Duodenal mucosa (tissue), 2 donors: ENCODE measurements at regions not wholly inside any gene's neighbourhood (a gene's known extent, or its start where the extent isn't known, plus 50 kb on each side); places are given as distances from the start of the nearest gene placed in this dataset.

Experiments used
- H3K27ac ChIP-seq: one replicate; pipeline ENCODE4 v1.7.0; 2013; ENCODE audit warnings: low read depth, low read length
- H3K27me3 ChIP-seq, 2 donors: one replicate each; pipeline ENCODE4 v1.7.0; 2013; ENCODE audit warnings: low read length in 2 of 2, control low read depth in 1 of 2; ENCODE audit not compliant: insufficient read depth in 2 of 2, control insufficient read depth in 1 of 2
- H3K36me3 ChIP-seq, 2 donors: one replicate each; pipeline ENCODE4 v1.7.0; 2013; ENCODE audit warnings: low read length in 2 of 2, control low read depth in 1 of 2; ENCODE audit not compliant: insufficient read depth in 2 of 2, control insufficient read depth in 1 of 2
- H3K4me1 ChIP-seq, 2 donors: one replicate each; pipeline ENCODE4 v1.7.0; 2013; ENCODE audit warnings: low read length in 2 of 2, control low read depth in 1 of 2; ENCODE audit not compliant: insufficient read depth in 2 of 2, control insufficient read depth in 1 of 2
- H3K4me3 ChIP-seq, 2 donors: one replicate each; pipeline ENCODE4 v1.7.0; 2013; ENCODE audit warnings: low read length in 2 of 2, low read depth in 1 of 2
- H3K9ac ChIP-seq, 2 donors: one replicate each; pipeline ENCODE4 v1.7.0; 2013; ENCODE audit warnings: low read length in 2 of 2, low read depth in 1 of 2
- H3K9me3 ChIP-seq, 2 donors: one replicate each; pipeline ENCODE4 v1.7.0; 2013; ENCODE audit warnings: low read length in 2 of 2, control low read depth in 1 of 2; ENCODE audit not compliant: control insufficient read depth in 1 of 2

DNA sequence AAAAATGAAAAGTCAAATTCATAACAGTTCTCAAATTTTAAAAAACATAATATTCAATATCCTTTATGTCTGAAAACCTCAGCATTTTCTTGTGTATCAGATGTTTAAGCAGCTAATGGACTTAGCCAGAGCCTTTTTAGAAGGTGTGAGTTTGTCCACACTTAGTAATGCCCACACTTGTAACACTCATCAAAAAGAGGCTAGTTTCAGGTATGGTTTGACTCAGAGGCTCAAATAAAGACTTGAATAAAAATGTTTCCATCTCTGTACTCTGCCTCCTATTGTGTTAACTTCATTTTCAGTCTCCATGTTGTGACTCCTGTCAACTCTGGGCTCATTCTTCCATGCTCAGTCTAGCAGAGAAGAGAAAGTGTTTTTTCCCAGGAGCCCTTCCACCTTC is 311.6 kb downstream of the IRS1 start:
- no peaks in the 10 kb centered on the region for H3K9me3 ChIP-seq
- H3K4me3 ChIP-seq: no peak overlapping the region
- no peak overlapping the region for H3K9ac ChIP-seq
- H3K27ac ChIP-seq: no peak overlapping the region
- H3K4me1 ChIP-seq: no peaks in the 10 kb centered on the region
- no peaks in the 10 kb centered on the region for H3K36me3 ChIP-seq
- no peaks in the 10 kb centered on the region for H3K27me3 ChIP-seq

DNA sequence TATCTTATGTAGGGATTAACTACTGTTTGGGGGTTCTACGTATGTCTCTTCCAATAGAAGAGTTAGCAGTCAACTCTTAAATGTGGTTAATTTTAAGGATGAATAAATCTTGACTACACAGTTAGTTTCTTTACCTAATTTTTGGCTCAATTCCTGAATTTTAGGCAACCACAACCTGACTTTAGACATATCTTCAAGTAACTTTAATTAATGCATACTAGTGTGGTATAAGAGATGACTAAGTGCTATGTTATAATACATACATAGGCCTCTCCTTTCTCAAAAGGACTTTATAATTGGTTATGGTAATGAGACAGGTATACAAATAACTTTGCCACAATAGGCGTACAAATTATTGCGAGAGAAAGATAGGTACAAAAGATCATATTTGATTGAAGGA is 312.0 kb downstream of the IRS1 start:
- Histone ChIP-seq H3K4me1 (no peaks in the 10 kb centered on the region), H3K27ac (no peak overlapping the region), H3K9me3 (no peaks in the 10 kb centered on the region), H3K27me3 (no peaks in the 10 kb centered on the region), H3K9ac (no peak overlapping the region), H3K4me3 (no peak overlapping the region), H3K36me3 (no peaks in the 10 kb centered on the region)

DNA sequence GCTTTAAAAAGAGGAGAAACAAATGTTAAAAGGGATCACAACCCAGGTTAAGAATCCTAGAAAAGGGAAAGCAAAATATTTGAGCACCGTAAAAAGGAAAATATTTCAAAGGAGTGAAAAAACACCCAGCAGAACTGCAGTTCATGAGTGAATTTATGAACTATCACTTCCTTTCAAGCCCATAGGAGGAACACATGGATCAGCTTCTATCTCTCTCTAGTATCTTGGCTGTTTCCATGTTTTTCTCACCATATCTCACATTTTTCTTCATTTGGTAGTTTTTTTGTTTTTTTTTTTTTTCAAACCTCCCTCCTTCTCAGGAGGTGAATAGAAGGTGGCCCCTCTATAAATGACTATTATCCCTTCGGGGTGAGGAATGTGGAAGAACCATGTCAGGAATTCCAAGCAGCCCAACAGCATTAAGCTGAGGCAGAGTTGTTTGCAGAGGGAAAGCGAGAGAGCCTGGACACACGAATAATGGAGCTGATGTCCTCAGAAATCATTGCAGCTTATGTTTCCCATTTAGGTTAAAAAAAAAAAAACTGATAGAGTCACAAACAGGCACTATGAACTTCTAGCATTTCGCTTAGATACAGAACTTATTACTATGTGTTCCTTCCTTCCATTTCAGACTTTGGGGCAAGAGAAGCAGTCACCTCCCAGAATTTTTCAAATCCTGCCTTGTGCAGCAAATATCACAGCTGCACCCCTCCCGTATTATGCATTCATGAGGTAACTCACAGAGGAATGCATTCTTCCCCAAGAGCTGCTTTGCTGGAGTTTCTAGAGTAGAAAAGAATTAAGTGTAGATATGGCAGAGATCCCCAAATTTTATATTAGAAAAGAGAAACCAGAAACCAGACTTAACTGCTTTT is 315.6 kb downstream of the IRS1 start:
- H3K4me3 ChIP-seq: no peak overlapping the region

DNA sequence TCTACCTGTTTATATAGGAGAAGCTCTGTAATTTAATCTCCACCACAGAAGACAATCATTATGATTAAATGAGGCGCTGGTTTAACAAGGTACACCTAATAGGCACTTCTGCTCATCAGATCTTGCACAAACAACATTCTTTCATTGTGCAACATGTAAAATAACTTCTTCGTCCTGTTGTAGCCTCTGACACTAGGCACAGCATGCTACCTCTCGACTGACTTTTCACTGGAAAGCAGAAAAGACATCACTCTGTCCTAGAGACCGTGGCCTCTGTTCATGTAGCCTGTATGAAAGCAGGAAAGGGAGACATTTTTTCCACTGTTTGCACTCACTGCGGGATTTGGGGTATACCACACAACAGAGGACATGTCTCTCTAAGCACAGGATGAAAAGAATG is 316.5 kb downstream of the IRS1 start:
- Histone ChIP-seq H3K27ac (no peak overlapping the region), H3K9me3 (no peaks in the 10 kb centered on the region), H3K9ac (no peak overlapping the region), H3K36me3 (no peaks in the 10 kb centered on the region), H3K27me3 (no peaks in the 10 kb centered on the region), H3K4me1 (peaks cover 0 to 5% of the 10 kb centered on the region in 2 donors), H3K4me3 (no peak overlapping the region)

More for the DNA sequence above, 315.6 kb downstream of the IRS1 start:
- H3K4me1 ChIP-seq: no peaks in the 10 kb centered on the region
- H3K27me3 ChIP-seq: no peaks in the 10 kb centered on the region
- no peaks in the 10 kb centered on the region for H3K36me3 ChIP-seq
- H3K27ac ChIP-seq: no peak overlapping the region
- H3K9me3 ChIP-seq: no peaks in the 10 kb centered on the region
- H3K9ac ChIP-seq: no peak overlapping the region

DNA sequence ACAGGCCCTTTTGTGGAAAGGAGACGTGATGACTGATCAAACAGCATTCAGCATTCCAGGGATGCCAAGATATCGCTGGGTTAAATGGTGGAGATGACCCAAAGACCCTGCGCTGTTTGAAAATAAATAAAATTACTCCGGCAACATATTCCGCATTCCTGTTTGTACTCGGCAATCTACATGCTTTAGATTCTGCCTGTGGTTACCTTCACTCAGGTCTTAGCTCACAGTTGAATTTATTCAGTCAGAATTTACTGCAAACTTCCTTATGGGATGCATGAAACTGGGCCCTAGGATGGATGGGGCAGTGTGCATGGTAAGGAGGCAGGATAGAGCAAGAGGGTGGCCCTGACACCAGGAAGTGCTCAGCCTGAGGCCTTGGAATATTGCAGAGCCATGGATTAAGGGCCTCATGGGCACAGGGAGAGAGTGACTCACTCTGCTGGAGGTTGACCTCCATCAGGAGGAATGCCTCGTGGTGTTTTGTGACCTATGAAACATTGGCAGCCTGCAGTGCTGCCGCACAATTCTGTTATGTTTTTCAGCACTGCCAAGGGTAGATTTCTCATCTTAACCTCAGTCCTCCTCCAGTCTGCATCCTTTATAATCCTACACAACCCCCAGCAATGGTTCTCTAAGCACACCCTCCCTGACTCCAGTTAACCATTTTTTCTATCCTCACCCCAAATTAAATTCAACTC is 321.4 kb downstream of the IRS1 start:
- H3K4me3 ChIP-seq: no peak overlapping the region
- peaks cover 0 to under 1% of the 10 kb centered on the region in 2 donors for H3K9me3 ChIP-seq
- no peaks in the 10 kb centered on the region for H3K36me3 ChIP-seq
- no peak overlapping the region for H3K9ac ChIP-seq
- H3K27ac ChIP-seq: no peak overlapping the region
- H3K27me3 ChIP-seq: no peaks in the 10 kb centered on the region
- H3K4me1 ChIP-seq: peaks cover 0 to 8% of the 10 kb centered on the region in 2 donors

DNA sequence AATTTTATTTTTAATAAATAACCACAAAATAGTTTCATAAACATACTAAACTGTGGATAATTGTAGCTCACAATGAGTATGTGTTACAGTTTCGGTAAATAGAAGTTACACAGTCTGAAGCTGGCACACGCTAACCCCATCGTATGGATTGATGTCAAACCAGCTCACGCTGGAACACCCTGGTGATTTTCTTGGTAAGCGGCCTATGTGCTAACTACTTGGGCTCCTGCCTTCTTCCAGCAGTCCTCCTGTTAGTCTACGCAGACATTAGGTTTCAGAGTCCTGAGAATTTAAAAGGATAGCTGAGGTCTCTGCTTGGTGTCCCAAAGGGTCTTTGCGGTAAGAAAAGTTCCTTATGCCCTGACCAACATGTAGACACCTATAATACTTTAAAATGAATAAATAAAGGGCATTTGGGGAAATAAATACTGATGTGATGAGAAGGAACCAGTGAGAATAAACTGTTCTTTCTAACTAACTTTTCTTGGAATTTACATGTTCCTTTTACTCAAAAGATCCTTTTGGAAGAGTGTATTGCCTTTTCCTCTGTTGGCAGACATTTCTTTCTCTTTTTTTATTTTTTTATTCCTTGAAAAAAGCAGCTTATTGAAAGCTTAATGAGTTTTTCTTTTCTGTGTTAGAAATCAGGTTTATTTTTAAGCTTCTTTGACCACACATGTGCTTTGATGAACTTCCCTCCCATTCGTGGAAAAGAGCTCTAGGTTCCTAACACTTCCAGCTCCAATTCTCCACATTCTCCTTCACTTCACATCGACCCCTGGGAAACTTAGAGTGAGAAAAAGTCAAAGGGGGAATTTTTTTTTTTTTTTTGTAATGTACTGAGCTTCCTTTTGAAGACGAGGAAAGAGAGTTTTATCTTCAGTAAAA is 322.2 kb downstream of the IRS1 start:
- no peaks in the 10 kb centered on the region for H3K36me3 ChIP-seq
- H3K4me3 ChIP-seq: no peak overlapping the region
- peaks cover 0 to 2% of the 10 kb centered on the region in 2 donors for H3K9me3 ChIP-seq
- no peaks in the 10 kb centered on the region for H3K27me3 ChIP-seq
- peaks cover 0 to 8% of the 10 kb centered on the region in 2 donors for H3K4me1 ChIP-seq
- no peak overlapping the region for H3K9ac ChIP-seq
- no peak overlapping the region for H3K27ac ChIP-seq

DNA sequence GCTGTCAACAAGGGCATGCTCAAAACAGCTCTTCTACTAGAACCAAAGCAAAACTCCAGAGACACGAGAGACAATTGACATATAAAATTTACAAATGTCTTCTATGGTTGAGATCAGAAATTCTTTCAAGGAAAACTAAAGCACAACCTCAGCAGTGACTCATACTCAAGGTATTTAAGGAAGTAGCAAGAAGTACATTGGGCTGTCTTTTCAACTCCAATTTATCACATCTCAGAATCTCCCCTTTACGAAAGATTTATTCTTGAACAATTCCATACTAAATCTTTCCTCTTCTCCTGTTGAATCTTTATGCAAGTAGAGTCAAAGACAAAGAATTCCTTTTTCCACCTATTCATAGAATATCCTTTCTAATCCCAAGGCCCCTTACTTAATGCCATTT is 324.0 kb downstream of the IRS1 start:
- Histone ChIP-seq H3K27ac (no peak overlapping the region), H3K4me3 (no peak overlapping the region), H3K9me3 (peaks cover 0 to 2% of the 10 kb centered on the region in 2 donors), H3K4me1 (peaks cover 0 to 8% of the 10 kb centered on the region in 2 donors), H3K27me3 (no peaks in the 10 kb centered on the region), H3K9ac (no peak overlapping the region), H3K36me3 (no peaks in the 10 kb centered on the region)

DNA sequence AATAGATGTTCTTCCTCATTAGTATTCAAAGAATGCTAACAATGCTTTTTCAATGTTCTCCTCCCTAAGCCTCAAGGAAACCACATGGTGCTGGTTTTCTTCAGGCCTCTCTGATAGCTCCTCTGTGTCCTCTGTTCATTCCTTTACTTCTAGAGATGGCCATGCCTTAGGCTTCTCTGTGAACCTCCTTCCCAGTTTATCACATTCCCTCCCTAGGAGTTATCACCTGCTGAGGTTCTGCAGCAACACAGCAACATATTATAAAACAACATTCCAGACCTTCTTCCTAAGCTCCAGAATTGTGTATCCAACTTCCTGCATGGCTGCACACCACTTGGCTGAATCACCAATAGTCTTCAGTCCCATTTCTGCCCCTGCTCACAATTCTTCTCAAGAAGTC is 325.5 kb downstream of the IRS1 start:
- Histone ChIP-seq H3K9ac (no peak overlapping the region), H3K4me1 (peaks cover 0 to 8% of the 10 kb centered on the region in 2 donors), H3K27ac (no peak overlapping the region), H3K9me3 (peaks cover 0 to 2% of the 10 kb centered on the region in 2 donors), H3K4me3 (no peak overlapping the region), H3K27me3 (no peaks in the 10 kb centered on the region), H3K36me3 (no peaks in the 10 kb centered on the region)

DNA sequence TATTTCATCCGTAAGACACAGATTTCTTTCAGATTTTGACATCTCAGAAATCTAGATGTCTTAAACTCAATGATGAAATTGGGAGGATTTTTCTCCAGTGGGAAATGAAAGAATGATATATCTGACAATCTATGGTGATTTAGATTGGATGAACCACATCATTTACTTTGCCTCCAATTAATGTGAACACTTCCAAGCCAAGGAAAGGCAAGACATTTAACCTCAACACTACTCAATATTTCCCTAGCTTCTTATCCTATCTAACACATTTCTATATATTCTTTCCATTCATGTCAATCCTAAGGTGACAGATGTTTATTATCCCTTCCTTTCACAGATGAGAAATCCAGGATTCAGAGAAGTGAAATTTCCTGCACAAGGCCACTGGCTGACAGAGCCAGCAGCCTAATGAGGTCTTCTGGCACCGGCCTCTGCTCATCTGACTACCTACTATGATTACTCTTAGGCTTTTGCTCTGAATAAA is 327.6 kb downstream of the IRS1 start:
- no peak overlapping the region for H3K4me3 ChIP-seq
- H3K36me3 ChIP-seq: no peaks in the 10 kb centered on the region
- H3K9ac ChIP-seq: no peak overlapping the region
- no peaks in the 10 kb centered on the region for H3K4me1 ChIP-seq
- no peak overlapping the region for H3K27ac ChIP-seq
- H3K9me3 ChIP-seq: peaks cover 0 to 2% of the 10 kb centered on the region in 2 donors
- no peaks in the 10 kb centered on the region for H3K27me3 ChIP-seq
